Frontal cortex (tissue), 3 donors: ENCODE measurements at regions not wholly inside any gene's neighbourhood (a gene's known extent, or its start where the extent isn't known, plus 50 kb on each side); places are given as distances from the start of the nearest gene placed in this dataset.
"Not testable (repeated sequence)": the region's sequence is repeated elsewhere in the genome, so short reads cannot be mapped to it uniquely, and the experiment has no call there.

ENCODE experiments used
- DNase-seq, 2 donors: peaks; one replicate each; pipeline ENCODE4 v3.0.0; 2012; ENCODE audit warnings: low spot score in 2 of 2
- FAIRE-seq: peaks from 2 replicates; lab custom pipeline; 2012; peaks lifted over from hg19 to GRCh38; lab: Jason Lieb, UNC
- donor health status: control.
- donor health status: control.
- donor health status: control.

- no peak for DNase-seq
- FAIRE-seq: no peak
Measured at GRCh38 chr6:97449444-97449966, 166.5 kb upstream of the MMS22L start.

- DNase-seq (no peak), FAIRE-seq (no peak)
Measured at GRCh38 chr6:97450087-97450486, 167.1 kb upstream of the MMS22L start.

- FAIRE-seq (no peak), DNase-seq (no peak)
Measured at GRCh38 chr6:97456070-97456469, 173.1 kb upstream of the MMS22L start.

GRCh38 chr6:97459535-97459934 is 176.5 kb upstream of the MMS22L start:
- FAIRE-seq (no peak), DNase-seq (no peak)

GRCh38 chr6:97459986-97460385 is 177.0 kb upstream of the MMS22L start:
- DNase-seq (no peak), FAIRE-seq (no peak)

- DNase-seq (no peak), FAIRE-seq (no peak)
Measured at GRCh38 chr6:97460394-97461080, 177.5 kb upstream of the MMS22L start.

- FAIRE-seq (no peak), DNase-seq (no peak)
Measured at GRCh38 chr6:97461218-97461617, 178.2 kb upstream of the MMS22L start.

GRCh38 chr6:97462031-97462430 is 179.0 kb upstream of the MMS22L start:
- peak; percentile 24 for FAIRE-seq
- DNase-seq: no peak

GRCh38 chr6:97462938-97463598 is 180.1 kb upstream of the MMS22L start:
- DNase-seq: no peak
- no peak for FAIRE-seq

- FAIRE-seq (no peak), DNase-seq (peak in 1 of 2 donors; percentile 1)
Measured at GRCh38 chr6:97465877-97466561, 183.0 kb upstream of the MMS22L start.

GRCh38 chr6:97468981-97469380 is 186.0 kb upstream of the MMS22L start:
- no peak for DNase-seq
- no peak for FAIRE-seq

GRCh38 chr6:97469451-97469850 is 186.4 kb upstream of the MMS22L start:
- no peak for FAIRE-seq
- DNase-seq: no peak

- FAIRE-seq (no peak), DNase-seq (no peak)
Measured at GRCh38 chr6:97470322-97470721, 187.3 kb upstream of the MMS22L start.

- no peak for FAIRE-seq
- no peak for DNase-seq
Measured at GRCh38 chr6:97473979-97474378, 191.0 kb upstream of the MMS22L start.

- peak; percentile 34 for FAIRE-seq
- peak; percentile 1 to 3 for DNase-seq
Measured at GRCh38 chr6:97497713-97498331, 214.8 kb upstream of the MMS22L start.

GRCh38 chr6:97501853-97502252 is 218.8 kb upstream of the MMS22L start:
- DNase-seq: no peak
- FAIRE-seq: peak; percentile 74

- no peak for FAIRE-seq
- DNase-seq: no peak
Measured at GRCh38 chr6:97508646-97509045, 225.6 kb upstream of the MMS22L start.

- FAIRE-seq, DNase-seq: not testable (repeated sequence)
Measured at GRCh38 chr6:97513260-97513659, 230.2 kb upstream of the MMS22L start.

GRCh38 chr6:97524811-97525210 is 241.8 kb upstream of the MMS22L start:
- DNase-seq: no peak

GRCh38 chr6:97535800-97536199 is 252.8 kb upstream of the MMS22L start:
- FAIRE-seq: no peak
- no peak for DNase-seq

More at GRCh38 chr6:97524811-97525210, 241.8 kb upstream of the MMS22L start:
- FAIRE-seq: no peak
